Liver (tissue), 3 donors: ENCODE measurements at regions not wholly inside any gene's neighbourhood (a gene's known extent, or its start where the extent isn't known, plus 50 kb on each side); places are given as distances from the start of the nearest gene placed in this dataset.

Source experiments
- ATF3 ChIP-seq: IDR thresholded peaks from 2 replicates; pipeline ENCODE4 v1.6.1; 2016; ENCODE audit warnings: antibody characterized with exemption
- CTCF ChIP-seq: fragments of 150-350 bp; IDR thresholded peaks from 2 replicates; pipeline ENCODE4 v1.5.1; 2017; ENCODE audit warnings: improper control_type of control experiment, low read depth, low read length; ENCODE audit not compliant: missing input control
- RAD21 ChIP-seq, 2 donors: IDR thresholded peaks; 2 replicates each; pipeline ENCODE4 v1.6.1; 2016; ENCODE audit warnings: antibody characterized with exemption in 2 of 2, mild to moderate bottlenecking in 2 of 2
- YY1 ChIP-seq: IDR thresholded peaks from 2 replicates; pipeline ENCODE4 v1.6.1; 2016; ENCODE audit warnings: antibody characterized with exemption, mild to moderate bottlenecking
- ZBTB33 ChIP-seq: IDR thresholded peaks from 2 replicates; pipeline ENCODE4 v1.6.1; 2016; ENCODE audit warnings: antibody characterized with exemption
- TF ChIP-seq, protein P1 (sequence below): IDR thresholded peaks from 2 replicates; pipeline ENCODE4 v1.6.1; 2016; ENCODE audit warnings: antibody characterized with exemption, mild to moderate bottlenecking
- donor health status: healthy.
- donor health status: healthy.

- TF ChIP-seq CTCF (no peak), YY1 (no peak), ZBTB33 (no peak), ATF3 (no peak), RAD21 (IDR thresholded peaks at IDR 0.05) (no peak)
- TF ChIP-seq, protein P1, sequence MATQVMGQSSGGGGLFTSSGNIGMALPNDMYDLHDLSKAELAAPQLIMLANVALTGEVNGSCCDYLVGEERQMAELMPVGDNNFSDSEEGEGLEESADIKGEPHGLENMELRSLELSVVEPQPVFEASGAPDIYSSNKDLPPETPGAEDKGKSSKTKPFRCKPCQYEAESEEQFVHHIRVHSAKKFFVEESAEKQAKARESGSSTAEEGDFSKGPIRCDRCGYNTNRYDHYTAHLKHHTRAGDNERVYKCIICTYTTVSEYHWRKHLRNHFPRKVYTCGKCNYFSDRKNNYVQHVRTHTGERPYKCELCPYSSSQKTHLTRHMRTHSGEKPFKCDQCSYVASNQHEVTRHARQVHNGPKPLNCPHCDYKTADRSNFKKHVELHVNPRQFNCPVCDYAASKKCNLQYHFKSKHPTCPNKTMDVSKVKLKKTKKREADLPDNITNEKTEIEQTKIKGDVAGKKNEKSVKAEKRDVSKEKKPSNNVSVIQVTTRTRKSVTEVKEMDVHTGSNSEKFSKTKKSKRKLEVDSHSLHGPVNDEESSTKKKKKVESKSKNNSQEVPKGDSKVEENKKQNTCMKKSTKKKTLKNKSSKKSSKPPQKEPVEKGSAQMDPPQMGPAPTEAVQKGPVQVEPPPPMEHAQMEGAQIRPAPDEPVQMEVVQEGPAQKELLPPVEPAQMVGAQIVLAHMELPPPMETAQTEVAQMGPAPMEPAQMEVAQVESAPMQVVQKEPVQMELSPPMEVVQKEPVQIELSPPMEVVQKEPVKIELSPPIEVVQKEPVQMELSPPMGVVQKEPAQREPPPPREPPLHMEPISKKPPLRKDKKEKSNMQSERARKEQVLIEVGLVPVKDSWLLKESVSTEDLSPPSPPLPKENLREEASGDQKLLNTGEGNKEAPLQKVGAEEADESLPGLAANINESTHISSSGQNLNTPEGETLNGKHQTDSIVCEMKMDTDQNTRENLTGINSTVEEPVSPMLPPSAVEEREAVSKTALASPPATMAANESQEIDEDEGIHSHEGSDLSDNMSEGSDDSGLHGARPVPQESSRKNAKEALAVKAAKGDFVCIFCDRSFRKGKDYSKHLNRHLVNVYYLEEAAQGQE: no peak
Observed at GRCh38 chr22:47621253-47621652, 858.8 kb downstream of the TBC1D22A start.
